GM18505 (cell line): ENCODE measurements at regions not wholly inside any gene's neighbourhood (a gene's known extent, or its start where the extent isn't known, plus 50 kb on each side); places are given as distances from the start of the nearest gene placed in this dataset.

Experiments
- ATAC-seq: cut with Tn5 transposase; IDR thresholded peaks from one replicate; pipeline ENCODE4 v1.9.1; 2021; ENCODE audit not compliant: unreplicated experiment
- POLR2A ChIP-seq: IDR thresholded peaks from 4 replicates; pipeline ENCODE4 v1.6.1; 2011; ENCODE audit warnings: borderline replicate concordance; ENCODE audit not compliant: insufficient read depth, insufficient read length; ENCODE audit errors: extremely low read depth

DNA sequence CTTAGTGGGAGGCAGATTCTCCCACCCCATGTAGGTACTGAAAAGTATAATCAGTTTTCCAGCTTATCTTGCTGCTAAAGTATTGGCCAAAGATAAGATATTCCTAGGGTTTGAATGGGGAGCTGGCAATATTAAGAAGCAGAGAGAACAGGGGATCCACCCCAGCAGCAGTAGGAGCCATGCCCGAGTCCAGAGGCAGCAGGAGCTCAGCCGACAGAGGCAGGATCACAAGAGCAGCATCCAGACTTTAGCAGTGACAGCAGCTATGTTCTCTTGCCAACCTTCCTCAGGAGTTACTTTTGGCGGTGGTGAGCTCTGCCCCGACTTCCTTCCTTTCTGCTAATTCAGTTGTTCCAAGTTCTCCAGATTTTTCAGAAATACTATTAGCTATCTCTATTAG, 224.5 kb downstream of the GADD45G start:
- ATAC-seq: no peak
- TF ChIP-seq POLR2A: no peak

DNA sequence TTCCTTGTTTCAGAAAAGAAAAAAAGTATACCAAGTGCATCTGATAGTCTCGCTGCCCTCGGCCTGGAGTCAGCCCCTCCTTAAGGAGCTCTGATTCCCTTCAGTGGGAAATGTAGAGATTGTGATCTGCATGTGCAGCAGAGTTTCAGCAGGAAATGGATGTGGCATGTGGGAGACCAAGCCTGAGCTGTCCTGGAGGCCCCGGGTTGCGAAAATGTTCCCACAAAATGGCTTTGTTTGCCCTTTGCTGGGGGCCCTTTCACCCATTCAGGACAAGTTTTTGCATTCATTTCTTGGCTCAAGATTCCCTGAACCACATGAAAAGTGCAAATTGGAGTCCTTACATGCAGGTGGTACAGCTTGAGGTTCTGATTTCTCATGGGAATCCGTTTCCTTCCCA, 230.9 kb downstream of the GADD45G start:
- no peak for ATAC-seq
- TF ChIP-seq POLR2A: no peak

DNA sequence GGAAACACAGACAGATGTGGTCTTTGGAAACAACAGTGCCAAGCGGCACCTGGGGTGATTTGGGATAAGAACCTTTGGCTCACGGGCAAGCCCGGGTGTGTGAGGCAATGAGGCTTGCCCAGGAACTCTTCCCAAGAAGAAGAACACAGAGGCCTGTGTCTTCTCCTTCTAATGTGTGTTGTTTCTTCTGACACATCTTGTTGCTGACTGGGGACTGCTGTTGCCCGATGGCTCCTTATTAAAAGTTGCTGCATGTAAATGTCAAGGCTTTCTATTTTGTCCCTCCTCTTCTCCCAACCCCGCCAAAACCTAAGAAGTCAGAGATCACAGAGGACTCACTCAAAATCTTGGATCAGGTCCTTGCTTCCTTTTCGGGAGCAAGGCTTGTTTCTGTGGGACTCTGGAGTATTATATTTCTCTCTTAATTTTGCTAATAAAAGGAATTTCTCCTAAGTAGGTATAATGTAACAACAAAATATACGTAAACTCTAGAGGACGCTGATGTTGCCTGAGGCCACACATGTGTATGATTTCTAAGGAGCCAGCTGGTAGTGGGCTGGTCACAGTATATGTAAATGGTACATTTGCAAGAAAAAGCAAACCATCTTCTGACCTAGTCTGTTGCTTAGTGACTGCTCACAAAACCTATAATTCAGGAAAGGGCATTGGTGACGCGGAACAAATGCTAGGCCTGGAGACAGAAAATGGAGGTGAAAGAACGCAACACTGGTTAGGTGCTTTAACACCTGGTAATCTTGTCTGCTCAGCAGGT, 232.5 kb downstream of the GADD45G start:
- ATAC-seq: no peak
- TF ChIP-seq POLR2A: no peak

DNA sequence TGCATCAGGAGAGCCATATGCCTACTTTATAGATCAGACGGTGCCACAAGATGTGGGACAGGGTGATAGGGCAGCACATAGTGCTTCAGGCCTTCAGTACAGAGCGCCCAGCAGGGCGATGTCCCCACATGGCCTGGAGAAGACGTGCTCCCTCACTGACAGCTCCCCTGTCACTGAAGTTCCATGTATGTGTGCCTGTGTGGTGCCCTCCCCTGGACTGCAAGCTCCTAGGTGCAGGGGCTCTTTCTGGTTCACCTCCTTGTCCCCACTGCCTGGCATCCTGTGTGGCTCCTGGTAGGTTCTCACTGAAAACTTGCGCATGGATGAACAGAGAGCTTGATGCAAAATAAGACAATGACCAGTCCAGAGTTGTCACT, 233.1 kb downstream of the GADD45G start:
- no peak for ATAC-seq
- TF ChIP-seq POLR2A: no peak

DNA sequence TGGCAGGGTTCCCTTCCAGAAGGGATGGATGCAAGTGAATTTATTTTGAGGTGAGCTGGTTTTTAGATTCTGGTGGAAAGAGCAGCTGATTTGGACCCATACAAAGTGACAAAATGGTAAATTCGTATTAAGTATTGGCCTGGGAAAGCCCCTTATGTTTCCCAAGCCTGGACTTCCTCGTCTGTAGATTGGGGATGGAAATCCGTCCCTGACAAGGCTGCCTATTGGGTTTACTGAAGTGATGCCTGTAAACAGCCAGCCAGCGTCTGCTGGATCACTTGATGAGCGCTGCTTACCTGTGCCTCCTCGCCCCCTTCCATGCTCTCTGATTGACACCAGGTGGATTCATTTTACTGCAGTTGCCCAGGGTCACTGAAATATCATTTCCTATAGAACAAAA, 233.8 kb downstream of the GADD45G start:
- no peak for TF ChIP-seq POLR2A
- no peak for ATAC-seq

DNA sequence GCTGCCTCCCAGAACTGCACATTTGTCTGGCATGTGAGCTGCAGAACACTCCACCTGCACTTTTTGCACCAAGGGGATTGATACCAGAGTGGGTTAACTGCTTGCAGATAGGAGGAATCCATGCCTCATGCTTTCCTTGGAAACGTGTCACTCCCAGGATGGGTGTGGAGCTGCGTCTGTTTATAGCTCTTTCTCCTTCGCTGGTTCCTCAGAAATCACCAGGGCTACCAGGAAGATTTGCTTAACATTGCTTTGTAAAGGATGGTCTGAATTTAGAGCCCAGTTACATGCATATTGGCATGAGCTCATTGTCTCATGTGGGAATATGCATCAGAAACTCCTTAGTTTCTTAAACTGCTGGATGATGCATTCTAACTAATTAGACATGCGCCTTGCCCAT, 234.6 kb downstream of the GADD45G start:
- ATAC-seq: no peak
- TF ChIP-seq POLR2A: no peak

DNA sequence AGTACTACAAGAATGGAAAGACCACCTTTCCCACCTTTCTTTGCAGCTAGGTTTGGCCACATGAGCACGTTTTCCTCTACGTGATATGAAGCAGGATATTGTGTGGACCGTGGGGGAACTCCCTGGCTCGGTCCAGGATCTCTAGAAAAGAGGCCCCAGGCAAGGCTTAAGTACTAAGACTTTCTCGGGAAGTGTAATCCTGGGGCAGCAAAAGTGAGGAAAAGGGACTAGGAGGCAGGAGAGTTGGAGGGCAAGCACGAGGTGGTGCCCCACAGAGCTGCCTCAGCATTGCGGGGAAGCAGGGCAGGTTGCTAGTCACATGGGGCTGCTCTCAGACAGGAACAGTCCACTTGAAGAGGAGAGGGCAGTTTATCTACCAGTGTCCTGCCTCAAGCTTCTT, 235.1 kb downstream of the GADD45G start:
- ATAC-seq: no peak
- TF ChIP-seq POLR2A: no peak

DNA sequence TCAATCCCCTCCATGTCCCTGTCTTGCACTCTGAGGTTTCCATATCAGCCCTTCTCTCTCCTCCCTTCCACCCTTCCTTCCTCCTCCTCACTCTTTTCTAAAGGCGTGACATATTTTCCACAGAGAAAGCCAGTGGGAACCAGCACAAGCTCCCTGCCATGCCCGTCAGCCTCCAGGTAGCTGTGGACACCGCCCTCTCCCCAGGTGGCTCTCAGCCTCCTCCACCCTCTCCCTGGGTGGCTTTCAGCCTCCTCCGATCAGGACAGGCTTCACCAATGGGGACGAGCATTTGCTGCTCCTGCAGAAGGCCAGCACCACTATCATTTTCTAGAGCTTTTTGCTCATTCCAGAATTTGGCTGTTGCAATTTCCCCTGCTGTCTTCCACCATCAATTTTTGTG, 236.6 kb downstream of the GADD45G start:
- ATAC-seq: no peak
- TF ChIP-seq POLR2A: no peak

DNA sequence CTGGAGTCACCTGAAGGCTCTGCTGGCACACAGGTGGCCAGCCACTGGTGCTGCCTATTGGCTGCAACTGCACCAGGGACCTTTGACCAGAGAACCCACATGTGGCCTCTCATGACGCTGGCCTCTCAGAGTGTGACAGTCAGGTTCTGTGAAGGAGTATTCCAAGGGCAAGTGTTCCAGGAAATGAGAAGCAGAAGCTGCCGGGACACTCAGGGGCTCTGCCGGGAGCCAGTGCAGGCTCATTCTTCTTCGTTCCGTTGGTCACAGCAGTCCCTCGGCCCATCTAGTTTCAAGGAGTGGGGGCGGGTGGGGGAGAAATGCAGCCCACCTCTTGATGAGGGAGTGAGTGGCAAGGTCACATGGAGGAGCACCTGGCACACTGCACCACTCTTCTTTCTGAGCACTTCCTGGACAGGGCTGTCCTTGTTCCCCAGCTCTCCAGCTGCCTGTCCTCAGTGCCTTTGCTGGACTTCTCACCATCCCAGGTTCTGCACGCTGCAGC, 237.5 kb downstream of the GADD45G start:
- no peak for ATAC-seq
- TF ChIP-seq POLR2A: no peak

DNA sequence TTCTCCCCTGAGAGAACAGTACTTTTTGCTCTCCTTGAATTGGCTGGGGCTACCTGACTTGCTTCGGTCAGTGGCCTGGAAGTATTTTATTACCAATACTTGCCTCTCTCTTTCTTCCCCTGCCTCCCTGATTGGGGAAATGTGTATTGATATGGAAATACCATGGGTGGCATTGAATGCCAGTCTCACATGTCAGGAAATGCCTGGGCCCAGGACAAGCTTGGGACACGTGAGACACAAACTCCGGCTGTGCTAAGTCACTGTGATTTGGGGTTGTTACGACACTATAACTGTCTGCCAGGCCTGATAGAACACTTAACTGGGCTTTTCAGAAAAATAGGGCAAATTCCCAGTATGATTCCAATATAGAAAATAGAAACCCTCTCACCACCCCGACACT, 238.3 kb downstream of the GADD45G start:
- ATAC-seq: no peak
- TF ChIP-seq POLR2A: no peak

DNA sequence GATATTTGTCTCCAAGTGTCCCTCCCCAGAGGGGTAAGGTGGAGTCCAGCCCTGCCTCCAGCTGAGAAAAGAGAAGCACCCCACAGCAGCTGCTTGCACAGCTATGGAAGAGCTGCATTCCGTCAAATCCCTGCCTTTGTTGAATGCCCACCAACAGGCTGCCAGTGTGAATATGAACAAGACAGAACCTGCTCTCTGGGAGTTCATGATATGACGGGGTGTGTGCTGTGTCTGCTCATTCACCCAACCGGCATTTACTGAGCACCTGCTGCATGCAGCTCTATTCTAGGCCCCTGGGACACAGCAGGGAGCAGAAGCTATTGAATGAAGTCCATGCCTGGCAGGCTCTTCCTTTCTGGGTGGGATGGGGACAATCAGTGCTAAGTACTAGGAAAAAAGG, 238.8 kb downstream of the GADD45G start:
- TF ChIP-seq POLR2A: no peak
- no peak for ATAC-seq

DNA sequence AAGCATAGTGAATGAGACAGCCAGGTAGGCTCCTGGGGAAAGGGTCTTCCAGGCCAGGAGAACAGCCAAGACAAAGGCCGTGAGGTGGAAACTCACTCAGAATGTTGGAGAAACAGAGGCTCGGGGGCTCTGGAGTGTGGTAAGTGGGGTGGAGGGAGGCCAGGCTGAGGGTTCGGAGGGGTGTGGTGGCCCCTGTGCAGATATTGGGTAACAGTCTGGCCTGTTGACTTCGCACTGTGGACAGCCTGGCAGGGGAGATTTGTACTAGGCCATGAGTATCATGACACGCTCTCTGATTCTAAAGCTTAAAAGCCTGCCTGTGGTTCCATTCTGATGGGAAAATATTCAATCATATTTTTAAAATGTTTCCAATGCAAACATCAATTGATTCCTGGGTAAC, 239.3 kb downstream of the GADD45G start:
- no peak for ATAC-seq
- TF ChIP-seq POLR2A: no peak

DNA sequence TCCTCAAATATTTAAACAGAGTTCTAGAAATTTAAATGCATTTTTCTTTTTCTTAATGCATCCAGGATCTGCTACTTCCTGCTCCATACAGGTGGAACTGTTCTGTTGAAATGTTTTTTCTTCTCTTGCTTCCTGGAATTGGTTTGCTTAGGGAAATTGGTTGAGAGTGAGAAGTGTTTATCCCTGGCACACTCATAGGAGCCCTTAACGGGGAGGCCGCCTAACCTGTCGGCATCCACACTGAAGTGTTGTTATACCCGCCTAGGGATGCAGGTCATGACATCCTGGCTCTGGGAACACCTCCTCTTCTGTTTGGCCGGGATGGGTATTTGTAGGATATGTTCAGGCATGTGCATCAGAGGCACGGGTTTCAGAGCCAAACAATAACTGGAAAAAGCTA, 239.7 kb downstream of the GADD45G start:
- no peak for TF ChIP-seq POLR2A
- no peak for ATAC-seq

DNA sequence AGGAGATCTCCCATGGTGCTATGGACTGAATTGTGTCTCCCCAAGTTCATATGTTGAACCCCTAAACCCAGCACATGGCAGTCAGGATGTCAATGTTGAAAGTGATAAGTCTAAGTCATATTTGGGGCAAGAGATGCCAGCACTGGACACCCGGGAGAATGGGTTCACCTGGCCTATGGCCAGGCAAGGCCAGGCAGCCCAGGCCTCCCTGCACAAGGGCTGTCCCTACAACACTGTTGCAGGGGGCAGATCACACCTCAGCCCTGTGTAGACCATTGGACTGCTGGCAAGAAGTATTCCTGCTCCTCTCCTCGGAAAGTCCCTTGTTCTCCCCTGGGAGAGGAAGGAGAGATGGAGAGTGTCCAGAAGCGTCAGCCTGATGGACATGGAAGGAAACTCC, 240.5 kb downstream of the GADD45G start:
- ATAC-seq: no peak
- no peak for TF ChIP-seq POLR2A

DNA sequence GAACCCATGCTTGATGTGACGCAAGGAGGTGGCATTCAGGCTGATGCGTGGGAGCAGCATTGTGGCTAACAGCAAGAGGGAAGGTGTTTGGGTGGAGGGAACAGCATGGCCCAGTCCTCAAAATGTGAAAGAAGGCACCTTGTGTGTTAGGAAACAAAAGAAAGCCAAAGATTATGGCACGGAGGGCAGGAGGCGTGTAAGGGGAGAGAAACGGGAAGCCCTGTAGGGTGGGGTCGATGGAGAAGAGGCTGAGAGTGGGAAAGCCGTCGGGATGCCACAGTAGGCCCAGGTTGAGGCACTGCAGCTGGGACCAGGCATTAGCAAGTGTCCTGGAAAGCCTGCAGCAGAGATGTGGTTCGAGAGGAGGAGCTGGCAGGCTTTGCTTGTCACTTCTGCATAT, 241.1 kb downstream of the GADD45G start:
- no peak for TF ChIP-seq POLR2A
- no peak for ATAC-seq
